ENCODE measurements at regions not wholly inside any gene's neighbourhood (a gene's known extent, or its start where the extent isn't known, plus 50 kb on each side); places are given as distances from the start of the nearest gene placed in this dataset.

DNA sequence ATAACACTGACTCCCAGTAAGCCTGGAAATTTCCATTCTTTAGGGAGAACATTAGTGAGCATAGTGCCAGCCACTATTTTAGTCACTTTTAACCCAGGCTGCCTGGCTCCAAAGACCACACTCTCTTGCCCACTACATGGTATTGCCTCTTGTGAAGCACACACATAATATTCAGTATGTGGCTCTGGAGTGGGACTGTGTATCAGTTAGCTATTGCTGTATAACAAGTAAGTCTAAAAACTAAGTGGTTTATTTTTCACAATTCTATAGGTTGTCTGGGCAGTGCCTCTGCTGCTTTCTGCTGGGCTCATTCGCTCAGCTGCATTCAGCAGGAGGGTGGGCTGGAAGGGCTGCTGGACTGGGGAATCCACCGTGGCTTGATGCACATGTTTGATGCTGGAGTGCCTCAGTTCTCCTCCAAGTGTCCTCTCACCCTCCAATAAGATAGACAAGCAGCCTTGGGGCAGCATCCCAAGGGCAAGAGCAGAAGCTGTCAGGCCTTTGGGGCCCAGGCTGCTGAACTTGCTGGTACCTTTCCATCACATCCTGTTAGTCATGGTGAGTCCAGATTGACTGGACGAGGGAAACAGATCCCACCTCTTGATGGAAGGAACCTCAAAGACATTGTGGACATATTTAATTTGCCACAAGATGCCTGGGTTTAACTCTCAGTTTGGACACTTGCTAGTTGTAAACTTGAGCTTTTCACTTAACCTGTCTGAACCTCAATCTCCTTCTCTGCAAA is 66.6 kb upstream of the TLE3 start:
- H3K4me1 Mint-ChIP-seq: peaks cover 32% of the 10 kb centered on the region
- peaks cover 10% of the 10 kb centered on the region for H3K27me3 ChIP-seq
- no peak overlapping the region for H3K9ac ChIP-seq
- no peaks in the 10 kb centered on the region for H3K9me3 ChIP-seq (ENCODE audit: low read depth)
- peaks cover 22% of the 10 kb centered on the region for H3K27me3 Mint-ChIP-seq (ENCODE audit: insufficient read depth, low read depth)
- TF ChIP-seq, protein P1, sequence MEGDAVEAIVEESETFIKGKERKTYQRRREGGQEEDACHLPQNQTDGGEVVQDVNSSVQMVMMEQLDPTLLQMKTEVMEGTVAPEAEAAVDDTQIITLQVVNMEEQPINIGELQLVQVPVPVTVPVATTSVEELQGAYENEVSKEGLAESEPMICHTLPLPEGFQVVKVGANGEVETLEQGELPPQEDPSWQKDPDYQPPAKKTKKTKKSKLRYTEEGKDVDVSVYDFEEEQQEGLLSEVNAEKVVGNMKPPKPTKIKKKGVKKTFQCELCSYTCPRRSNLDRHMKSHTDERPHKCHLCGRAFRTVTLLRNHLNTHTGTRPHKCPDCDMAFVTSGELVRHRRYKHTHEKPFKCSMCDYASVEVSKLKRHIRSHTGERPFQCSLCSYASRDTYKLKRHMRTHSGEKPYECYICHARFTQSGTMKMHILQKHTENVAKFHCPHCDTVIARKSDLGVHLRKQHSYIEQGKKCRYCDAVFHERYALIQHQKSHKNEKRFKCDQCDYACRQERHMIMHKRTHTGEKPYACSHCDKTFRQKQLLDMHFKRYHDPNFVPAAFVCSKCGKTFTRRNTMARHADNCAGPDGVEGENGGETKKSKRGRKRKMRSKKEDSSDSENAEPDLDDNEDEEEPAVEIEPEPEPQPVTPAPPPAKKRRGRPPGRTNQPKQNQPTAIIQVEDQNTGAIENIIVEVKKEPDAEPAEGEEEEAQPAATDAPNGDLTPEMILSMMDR (IDR thresholded peaks at IDR 0.05): no peak
- no peak overlapping the region for H3K4me3 Mint-ChIP-seq
- H3K27ac Mint-ChIP-seq: no peak overlapping the region
- no peak for DNase-seq (ENCODE audit: low spot score)
- H3K4me1 ChIP-seq: peaks cover 13% of the 10 kb centered on the region
- H3K36me3 Mint-ChIP-seq: no peaks in the 10 kb centered on the region
- H3K9me3 Mint-ChIP-seq: no peaks in the 10 kb centered on the region
- no peak overlapping the region for H3K4me2 ChIP-seq
- peaks cover 18% of the 10 kb centered on the region for H3F3A ChIP-seq (ENCODE audit: low read depth)
- H3K36me3 ChIP-seq: no peaks in the 10 kb centered on the region
- no peak overlapping the region for H2AFZ ChIP-seq (replicated peaks)
- H3K4me3 ChIP-seq: no peak overlapping the region
- no peak overlapping the region for H3K27ac ChIP-seq
- H4K20me1 ChIP-seq (ENCODE audit: low read depth): peaks cover 11% of the 10 kb centered on the region
- no peaks in the 10 kb centered on the region for H3K79me2 ChIP-seq (ENCODE audit: low read depth)

DNA sequence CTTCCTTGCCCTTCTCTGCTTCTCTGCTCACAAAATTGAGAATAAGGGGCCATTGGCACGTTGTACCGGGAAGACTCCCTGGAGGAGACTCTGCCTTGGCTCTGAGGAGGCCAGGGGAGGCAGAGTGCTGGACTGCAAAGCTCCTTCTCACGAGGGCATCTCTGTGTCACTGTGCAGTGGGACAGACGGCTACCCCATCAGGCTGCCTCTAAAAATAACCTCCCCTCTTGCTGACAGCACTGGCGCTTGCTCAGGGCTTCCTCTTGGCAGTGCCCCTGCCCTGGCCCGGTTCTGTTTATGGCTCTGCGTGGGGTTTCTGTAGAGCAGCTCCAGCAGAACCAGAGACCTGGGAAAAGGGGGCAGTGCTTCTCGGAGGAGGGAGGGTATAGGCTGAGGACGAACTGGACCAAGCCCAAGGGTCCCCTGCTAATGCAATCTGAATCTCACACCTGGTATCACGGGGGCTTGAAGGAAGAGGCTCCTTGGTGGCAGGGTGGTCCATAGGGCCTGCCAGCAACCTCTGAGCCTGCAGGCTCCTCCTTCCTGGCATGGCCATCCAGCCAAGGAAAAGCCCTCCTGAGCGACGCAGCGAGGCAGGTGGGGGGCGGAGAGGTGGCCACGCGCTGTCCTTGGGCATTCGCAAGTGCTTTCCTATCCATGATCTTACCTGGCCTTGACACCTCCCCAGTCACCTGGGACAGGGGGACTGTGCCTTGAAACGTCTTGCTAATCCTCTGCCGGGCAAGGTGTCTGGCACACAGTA is 63.3 kb upstream of the TLE3 start:
- TF ChIP-seq EZH2 (IDR thresholded peaks at IDR 0.05): no peak
- TF ChIP-seq EZH2phosphoT487 (IDR thresholded peaks at IDR 0.05): no peak
- TF ChIP-seq, protein P1 (IDR thresholded peaks at IDR 0.05): no peak
- Histone ChIP-seq H3K4me2 (no peak overlapping the region), H3F3A (ENCODE audit: low read depth) (peaks cover 14% of the 10 kb centered on the region), H3K4me3 (no peak overlapping the region), H3K79me2 (ENCODE audit: low read depth) (no peaks in the 10 kb centered on the region), H3K9ac (no peak overlapping the region), H2AFZ (replicated peaks) (no peak overlapping the region), H3K36me3 (no peaks in the 10 kb centered on the region), H3K27ac (no peak overlapping the region), H3K27me3 (peaks cover 10% of the 10 kb centered on the region), H3K4me1 (peaks cover 16% of the 10 kb centered on the region), H3K9me3 (ENCODE audit: low read depth) (no peaks in the 10 kb centered on the region), H4K20me1 (ENCODE audit: low read depth) (peaks cover 9% of the 10 kb centered on the region)
- no peak for DNase-seq (ENCODE audit: low spot score)
- Mint-ChIP-seq H3K4me1 (peaks cover 45% of the 10 kb centered on the region), H3K4me3 (no peak overlapping the region), H3K9me3 (no peaks in the 10 kb centered on the region), H3K27me3 (ENCODE audit: insufficient read depth, low read depth) (peaks cover 15% of the 10 kb centered on the region), H3K36me3 (no peaks in the 10 kb centered on the region), H3K27ac (no peak overlapping the region)

DNA sequence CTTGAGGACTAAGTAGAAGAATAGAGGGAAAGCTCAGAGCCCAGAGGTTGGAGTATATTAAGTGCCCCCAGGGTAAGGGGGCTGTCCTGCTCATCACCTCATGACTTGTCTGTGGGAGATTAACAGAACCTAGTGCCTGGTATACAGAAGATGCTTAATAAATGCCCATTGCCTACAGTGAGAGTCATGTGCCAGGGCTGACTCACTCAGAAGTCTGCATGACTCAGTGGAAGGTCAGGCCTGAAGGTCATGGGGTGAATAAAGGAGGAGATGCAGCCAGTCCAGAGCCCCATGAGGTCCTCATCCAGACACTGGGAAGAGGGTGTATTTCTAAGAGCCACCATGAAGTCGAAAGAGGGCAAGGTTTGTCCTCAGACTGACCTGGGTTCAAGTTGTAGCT is 62.5 kb upstream of the TLE3 start:
- Mint-ChIP-seq H3K4me3 (no peak overlapping the region), H3K27ac (no peak overlapping the region), H3K4me1 (peaks cover 38% of the 10 kb centered on the region), H3K9me3 (no peaks in the 10 kb centered on the region), H3K27me3 (ENCODE audit: insufficient read depth, low read depth) (peaks cover 17% of the 10 kb centered on the region), H3K36me3 (no peaks in the 10 kb centered on the region)
- H3K4me1 ChIP-seq: peaks cover 9% of the 10 kb centered on the region
- peaks cover 6% of the 10 kb centered on the region for H3F3A ChIP-seq (ENCODE audit: low read depth)
- TF ChIP-seq EZH2 (IDR thresholded peaks at IDR 0.05) (no peak), EZH2phosphoT487 (IDR thresholded peaks at IDR 0.05) (no peak)
- TF ChIP-seq, protein P1 (IDR thresholded peaks at IDR 0.05): no peak
- no peak overlapping the region for H3K4me2 ChIP-seq
- no peak overlapping the region for H3K9ac ChIP-seq
- H3K36me3 ChIP-seq: no peaks in the 10 kb centered on the region
- no peak for DNase-seq (ENCODE audit: low spot score)
- H3K4me3 ChIP-seq: no peak overlapping the region
- peaks cover 2% of the 10 kb centered on the region for H4K20me1 ChIP-seq (ENCODE audit: low read depth)
- no peaks in the 10 kb centered on the region for H3K9me3 ChIP-seq (ENCODE audit: low read depth)
- no peaks in the 10 kb centered on the region for H3K79me2 ChIP-seq (ENCODE audit: low read depth)
- H3K27ac ChIP-seq: no peak overlapping the region
- H3K27me3 ChIP-seq: peaks cover 10% of the 10 kb centered on the region
- H2AFZ ChIP-seq (replicated peaks): no peak overlapping the region
